ENCODE measurements at regions not wholly inside any gene's neighbourhood (a gene's known extent, or its start where the extent isn't known, plus 50 kb on each side); places are given as distances from the start of the nearest gene placed in this dataset.

- TF ChIP-seq POLR2A (IDR thresholded peaks at IDR 0.05) (no peak), CTCF (IDR thresholded peaks at IDR 0.05 in 8 of 11, conservative IDR thresholded peaks at IDR 0.05 in 3 of 11) (no peak), POLR2AphosphoS5 (IDR thresholded peaks at IDR 0.05) (no peak)
Observed at GRCh38 chr5:154567155-154567554, 89.1 kb upstream of the HAND1 start.

All from spleen (tissue), 7 donors.